K562 (cell line): ENCODE measurements at regions not wholly inside any gene's neighbourhood (a gene's known extent, or its start where the extent isn't known, plus 50 kb on each side); places are given as distances from the start of the nearest gene placed in this dataset.

ENCODE experiments used
- ATAC-seq: fragments of 200-7000 bp; cut with Tn5 transposase; 3 replicates; pipeline ENCODE4 v1.9.1; 2020; ENCODE audit warnings: moderate library complexity
- BruUV-seq: library from RNA; stranded (reverse); fragments of 400-500 nt; replicated peaks from 2 replicates; lab custom pipeline; 2021; lab: Mats Ljungman, UMichigan
- CTCF ChIA-PET: fragments of 300-600 bp; formaldehyde crosslinking; extraction: SDS; loops from one replicate; lab custom pipeline; 2021; ENCODE audit warnings: low intra/inter-chr PET ratio; lab: Yijun Ruan, JAX
- POLR2A ChIA-PET: fragments of 300-600, 350-650 bp; sonication (Branson Sonifier 250); formaldehyde crosslinking; extraction: SDS; loops from one replicate; lab custom pipeline; 2021; ENCODE audit warnings: antibody characterized with exemption, inconsistent platforms; lab: Yijun Ruan, JAX
- DNase-seq, 4 experiments: peaks; one replicate each; pipeline versions ENCODE4 v3.0.0 to v3.0.0-alpha.2; 2011 to 2018; ENCODE audit warnings: low spot score in 3 of 4, mixed read lengths in 3 of 4; ENCODE audit errors: extremely low read depth in 1 of 4
- FAIRE-seq: peaks from 2 replicates; lab custom pipeline; 2011; peaks lifted over from hg19 to GRCh38; lab: Jason Lieb, UNC
- H2AFZ ChIP-seq: 2 replicates; pipeline ENCODE4 v1.6.0; 2011; ENCODE audit warnings: low read depth, low read length, control low read depth, inconsistent platforms
- H3K27ac ChIP-seq: fragments of 200-600 bp; 3 replicates; pipeline ENCODE4 v1.8.0; 2011; ENCODE audit warnings: low read depth, mild to moderate bottlenecking, control low read depth, inconsistent platforms, low read length, moderate library complexity, mixed read lengths; ENCODE audit errors: extremely low read depth
- H3K27me3 ChIP-seq, 2 experiments: fragments of 300-600 bp in 1 of 2; 2 replicates in 1 of 2; 3 replicates in 1 of 2; pipeline versions ENCODE4 v1.6.0 to v1.8.0; 2011; ENCODE audit warnings: inconsistent platforms in 2 of 2, low read length in 2 of 2, mild to moderate bottlenecking in 1 of 2, mixed read lengths in 1 of 2, moderate library complexity in 1 of 2; ENCODE audit not compliant: control insufficient read depth in 2 of 2, insufficient read depth in 2 of 2
- H3K36me3 ChIP-seq: fragments of 300-600 bp; 3 replicates; pipeline ENCODE4 v1.8.0; 2011; ENCODE audit warnings: mild to moderate bottlenecking, low read length, inconsistent platforms; ENCODE audit not compliant: control insufficient read depth, insufficient read depth
- H3K4me1 ChIP-seq, 2 experiments: fragments of 200-600 bp in 1 of 2; replicated peaks in 1 of 2; 2 replicates in 1 of 2; 3 replicates in 1 of 2; pipeline versions ENCODE4 v1.5.1 to v1.8.0; 2011; ENCODE audit warnings: inconsistent platforms in 2 of 2, low read length in 2 of 2, mild to moderate bottlenecking in 1 of 2, mixed read lengths in 1 of 2, moderate library complexity in 1 of 2; ENCODE audit not compliant: control insufficient read depth in 2 of 2, insufficient read depth in 2 of 2
- H3K4me2 ChIP-seq: 2 replicates; pipeline ENCODE4 v1.6.1; 2011; ENCODE audit warnings: low read length, control low read depth, inconsistent platforms, mixed read lengths; ENCODE audit not compliant: insufficient read depth
- H3K4me3 ChIP-seq: fragments of 200-600 bp; sonication (generic), shearing (Covaris generic); 2 replicates; pipeline ENCODE4 v1.5.1; 2016; ENCODE audit warnings: control low read depth, inconsistent platforms
- H3K79me2 ChIP-seq: fragments of 200-600 bp; 3 replicates; pipeline ENCODE4 v1.8.0; 2011; ENCODE audit warnings: low read length, inconsistent platforms; ENCODE audit not compliant: control insufficient read depth, insufficient read depth
- H3K9ac ChIP-seq, 2 experiments: 2 replicates each; pipeline versions ENCODE4 v1.6.0 to v1.6.1; 2011; ENCODE audit warnings: low read depth in 2 of 2, low read length in 2 of 2, control low read depth in 1 of 2, inconsistent platforms in 1 of 2, mild to moderate bottlenecking in 1 of 2, mixed read lengths in 1 of 2; ENCODE audit not compliant: insufficient read depth in 1 of 2
- H3K9me1 ChIP-seq: one replicate; pipeline ENCODE4 v1.6.0; 2011; ENCODE audit warnings: inconsistent platforms, mild to moderate bottlenecking, low read length, moderate library complexity; ENCODE audit not compliant: control insufficient read depth, insufficient read depth
- H3K9me3 ChIP-seq: replicated peaks from 2 replicates; pipeline ENCODE4 v1.5.1; 2011; ENCODE audit warnings: low read depth, low read length, inconsistent platforms; ENCODE audit not compliant: control insufficient read depth, insufficient read depth
- H4K20me1 ChIP-seq: replicated peaks from 2 replicates; pipeline ENCODE4 v1.6.1; 2011; ENCODE audit warnings: low read length, inconsistent platforms, mixed read lengths; ENCODE audit not compliant: control insufficient read depth, insufficient read depth
- BCLAF1 ChIP-seq, 2 experiments: fragments of 450-650 bp in 1 of 2; IDR thresholded peaks; 2 replicates each; pipeline ENCODE4 v1.6.1; 2011 to 2017; ENCODE audit warnings: low read depth in 2 of 2, antibody characterized with exemption in 1 of 2, borderline replicate concordance in 1 of 2, low read length in 1 of 2, mild to moderate bottlenecking in 1 of 2, mixed read lengths in 1 of 2; ENCODE audit not compliant: control insufficient read depth in 1 of 2
- CREM ChIP-seq: IDR thresholded peaks from 2 replicates; pipeline ENCODE4 v1.6.1; 2014; ENCODE audit warnings: antibody characterized with exemption, low read depth
- DEAF1 ChIP-seq: fragments of 450-650 bp; formaldehyde crosslinking; IDR thresholded peaks from 2 replicates; pipeline ENCODE4 v1.4.0; 2020; ENCODE audit warnings: mild to moderate bottlenecking, moderate library complexity
- E2F8 ChIP-seq: fragments of 450-650 bp; IDR thresholded peaks from 2 replicates; pipeline ENCODE4 v1.7.1; 2018; ENCODE audit warnings: mild to moderate bottlenecking, low read depth; ENCODE audit not compliant: partially characterized antibody
- EP300 ChIP-seq: IDR thresholded peaks from 2 replicates; pipeline ENCODE4 v1.6.1; 2012; ENCODE audit warnings: low read length, improper control_type of control experiment
- GMEB1 ChIP-seq: fragments of 250-450 bp; sonication (Bioruptor Pico); IDR thresholded peaks from 2 replicates; pipeline ENCODE4 v1.4.0; 2020; ENCODE audit warnings: mild to moderate bottlenecking
- NCOA2 ChIP-seq, 2 experiments: fragments of 450-650 bp; IDR thresholded peaks; 2 replicates each; pipeline ENCODE4 v1.6.1; 2018; ENCODE audit warnings: mild to moderate bottlenecking in 2 of 2, moderate library complexity in 1 of 2; ENCODE audit not compliant: partially characterized antibody in 2 of 2
- NR1H2 ChIP-seq: sonication (generic); formaldehyde crosslinking; IDR thresholded peaks from 2 replicates; pipeline ENCODE4 v1.4.0; 2020; ENCODE audit warnings: mild to moderate bottlenecking, missing genetic modification reagents
- TBP ChIP-seq: optimal IDR thresholded peaks from 2 replicates; pipeline ENCODE3; 2011; ENCODE audit warnings: low read depth, low read length, improper control_type of control experiment
- ZNF143 ChIP-seq: sonication (generic); formaldehyde crosslinking; IDR thresholded peaks from 2 replicates; pipeline ENCODE4 v1.9.0; 2022; ENCODE audit warnings: mild to moderate bottlenecking, missing genetic modification reagents
- ZNF232 ChIP-seq: sonication (generic); formaldehyde crosslinking; IDR thresholded peaks from 2 replicates; pipeline ENCODE4 v1.8.0; 2022; ENCODE audit warnings: mild to moderate bottlenecking, missing genetic modification reagents
- ZNF780A ChIP-seq: fragments of 250-450 bp; sonication (Bioruptor Pico); IDR thresholded peaks from 2 replicates; pipeline ENCODE4 v1.5.0; 2021; ENCODE audit warnings: mild to moderate bottlenecking
- WGBS: fragments of 100-300 bp; shearing (Covaris generic); methylation state at CpG from one replicate; pipeline ENCODE4 v1.1.6; 2016; ENCODE audit warnings: low coverage, mixed read lengths; ENCODE audit not compliant: insufficient coverage; ENCODE audit errors: missing lambda C conversion rate; 5-methylcytosine and 5-hydroxymethylcytosine counted together
- in situ Hi-C: fragments of 300-500 bp; cut with MboI; formaldehyde crosslinking; loops from 4 replicates; pipeline ENCODE4 v1.15.0; 2018; ENCODE audit warnings: inconsistent platforms, mixed read lengths
- intact Hi-C: fragments of 100-400 bp; cut with micrococcal nuclease; formaldehyde crosslinking; loops from 2 replicates; pipeline ENCODE4 v1.14.2; 2022

- TF ChIP-seq GMEB1 (CRISPR knock-in tag), result no peak
- TF ChIP-seq TBP, result no peak
- no peak for TF ChIP-seq ZNF232
- TF ChIP-seq E2F8, result no peak
- TF ChIP-seq, all 486 proteins: peak for 0
These were observed 1828.8 kb downstream of the PCDH9 start (continued) for GRCh38 chr13:65401315-65401714.

- no peaks in the 10 kb centered on the region for H3K79me2 ChIP-seq
- no peaks in the 10 kb centered on the region for H3K9me3 ChIP-seq
- ATAC-seq (no peak), FAIRE-seq (no peak), DNase-seq (no peak)
- H3K27ac ChIP-seq, result no peak overlapping the region
- H3K36me3 ChIP-seq, result no peaks in the 10 kb centered on the region
- POLR2A ChIA-PET, result no interaction called here
- no peaks in the 10 kb centered on the region for H3K27me3 ChIP-seq
- H4K20me1 ChIP-seq, result no peaks in the 10 kb centered on the region
- CTCF ChIA-PET, result no interaction called here
- no peak overlapping the region for H3K4me2 ChIP-seq
- no TSS peak for BruUV-seq
- H3K4me3 ChIP-seq, result no peak overlapping the region
- no peaks in the 10 kb centered on the region for H3K4me1 ChIP-seq
- H3K9me1 ChIP-seq, result no peaks in the 10 kb centered on the region
- in situ Hi-C loops (no loop called here), intact Hi-C loops (no loop called here)
- H3K9ac ChIP-seq, result no peak overlapping the region
- H2AFZ ChIP-seq, result no peak overlapping the region
- 5% methylated on average over 2 of the region's 2 CpGs for WGBS
- TF ChIP-seq BCLAF1 (IDR thresholded peaks at IDR 0.05; ENCODE audit: borderline replicate concordance in 1 of 2, control insufficient read depth in 1 of 2, low read depth in 2 of 2, low read length in 1 of 2) (no peak), NCOA2 (IDR thresholded peaks at IDR 0.05; ENCODE audit: partially characterized antibody in 2 of 2) (no peak), ZNF780A (no peak), CREM (no peak), EP300 (no peak), NR1H2 (no peak), ZNF143 (no peak), DEAF1 (no peak)
These were observed 1829.4 kb downstream of the PCDH9 start for GRCh38 chr13:65400702-65401101.
